K562 (cell line): ENCODE measurements at regions not wholly inside any gene's neighbourhood (a gene's known extent, or its start where the extent isn't known, plus 50 kb on each side); places are given as distances from the start of the nearest gene placed in this dataset.

Experiments used
- ATAC-seq: fragments of 200-7000 bp; cut with Tn5 transposase; 3 replicates; pipeline ENCODE4 v1.9.1; 2020; ENCODE audit warnings: moderate library complexity
- BruUV-seq: library from RNA; stranded (reverse); fragments of 400-500 nt; replicated peaks from 2 replicates; lab custom pipeline; 2021; lab: Mats Ljungman, UMichigan
- CTCF ChIA-PET: fragments of 300-600 bp; formaldehyde crosslinking; extraction: SDS; loops from one replicate; lab custom pipeline; 2021; ENCODE audit warnings: low intra/inter-chr PET ratio; lab: Yijun Ruan, JAX
- POLR2A ChIA-PET: fragments of 300-600, 350-650 bp; sonication (Branson Sonifier 250); formaldehyde crosslinking; extraction: SDS; loops from one replicate; lab custom pipeline; 2021; ENCODE audit warnings: antibody characterized with exemption, inconsistent platforms; lab: Yijun Ruan, JAX
- DNase-seq, 4 experiments: peaks; one replicate each; pipeline versions ENCODE4 v3.0.0 to v3.0.0-alpha.2; 2011 to 2018; ENCODE audit warnings: low spot score in 3 of 4, mixed read lengths in 3 of 4; ENCODE audit errors: extremely low read depth in 1 of 4
- FAIRE-seq: peaks from 2 replicates; lab custom pipeline; 2011; peaks lifted over from hg19 to GRCh38; lab: Jason Lieb, UNC
- H2AFZ ChIP-seq: 2 replicates; pipeline ENCODE4 v1.6.0; 2011; ENCODE audit warnings: low read depth, low read length, control low read depth, inconsistent platforms
- H3K27ac ChIP-seq: fragments of 200-600 bp; 3 replicates; pipeline ENCODE4 v1.8.0; 2011; ENCODE audit warnings: low read depth, mild to moderate bottlenecking, control low read depth, inconsistent platforms, low read length, moderate library complexity, mixed read lengths; ENCODE audit errors: extremely low read depth
- H3K27me3 ChIP-seq, 2 experiments: fragments of 300-600 bp in 1 of 2; 2 replicates in 1 of 2; 3 replicates in 1 of 2; pipeline versions ENCODE4 v1.6.0 to v1.8.0; 2011; ENCODE audit warnings: inconsistent platforms in 2 of 2, low read length in 2 of 2, mild to moderate bottlenecking in 1 of 2, mixed read lengths in 1 of 2, moderate library complexity in 1 of 2; ENCODE audit not compliant: control insufficient read depth in 2 of 2, insufficient read depth in 2 of 2
- H3K36me3 ChIP-seq: fragments of 300-600 bp; 3 replicates; pipeline ENCODE4 v1.8.0; 2011; ENCODE audit warnings: mild to moderate bottlenecking, low read length, inconsistent platforms; ENCODE audit not compliant: control insufficient read depth, insufficient read depth
- H3K4me1 ChIP-seq, 2 experiments: fragments of 200-600 bp in 1 of 2; replicated peaks in 1 of 2; 2 replicates in 1 of 2; 3 replicates in 1 of 2; pipeline versions ENCODE4 v1.5.1 to v1.8.0; 2011; ENCODE audit warnings: inconsistent platforms in 2 of 2, low read length in 2 of 2, mild to moderate bottlenecking in 1 of 2, mixed read lengths in 1 of 2, moderate library complexity in 1 of 2; ENCODE audit not compliant: control insufficient read depth in 2 of 2, insufficient read depth in 2 of 2
- H3K4me2 ChIP-seq: 2 replicates; pipeline ENCODE4 v1.6.1; 2011; ENCODE audit warnings: low read length, control low read depth, inconsistent platforms, mixed read lengths; ENCODE audit not compliant: insufficient read depth
- H3K4me3 ChIP-seq: fragments of 200-600 bp; sonication (generic), shearing (Covaris generic); 2 replicates; pipeline ENCODE4 v1.5.1; 2016; ENCODE audit warnings: control low read depth, inconsistent platforms
- H3K79me2 ChIP-seq: fragments of 200-600 bp; 3 replicates; pipeline ENCODE4 v1.8.0; 2011; ENCODE audit warnings: low read length, inconsistent platforms; ENCODE audit not compliant: control insufficient read depth, insufficient read depth
- H3K9ac ChIP-seq, 2 experiments: 2 replicates each; pipeline versions ENCODE4 v1.6.0 to v1.6.1; 2011; ENCODE audit warnings: low read depth in 2 of 2, low read length in 2 of 2, control low read depth in 1 of 2, inconsistent platforms in 1 of 2, mild to moderate bottlenecking in 1 of 2, mixed read lengths in 1 of 2; ENCODE audit not compliant: insufficient read depth in 1 of 2
- H3K9me1 ChIP-seq: one replicate; pipeline ENCODE4 v1.6.0; 2011; ENCODE audit warnings: inconsistent platforms, mild to moderate bottlenecking, low read length, moderate library complexity; ENCODE audit not compliant: control insufficient read depth, insufficient read depth
- H3K9me3 ChIP-seq: replicated peaks from 2 replicates; pipeline ENCODE4 v1.5.1; 2011; ENCODE audit warnings: low read depth, low read length, inconsistent platforms; ENCODE audit not compliant: control insufficient read depth, insufficient read depth
- H4K20me1 ChIP-seq: replicated peaks from 2 replicates; pipeline ENCODE4 v1.6.1; 2011; ENCODE audit warnings: low read length, inconsistent platforms, mixed read lengths; ENCODE audit not compliant: control insufficient read depth, insufficient read depth
- MTF1 ChIP-seq: fragments of 250-450 bp; sonication (Bioruptor Pico); IDR thresholded peaks from 2 replicates; pipeline ENCODE4 v1.9.0; 2021; ENCODE audit warnings: moderate library complexity, mild to moderate bottlenecking, inconsistent platforms, borderline replicate concordance
- NCOA4 ChIP-seq: fragments of 450-650 bp; IDR thresholded peaks from 2 replicates; pipeline ENCODE4 v1.6.1; 2018; ENCODE audit warnings: mild to moderate bottlenecking; ENCODE audit not compliant: partially characterized antibody
- PHF8 ChIP-seq: fragments of 200-600 bp; sonication (generic); IDR thresholded peaks from 2 replicates; pipeline ENCODE4 v1.6.1; 2012; ENCODE audit warnings: mixed run types, mild to moderate bottlenecking, inconsistent platforms, low read length, moderate library complexity, borderline replicate concordance
- SREBF2 ChIP-seq: sonication (generic); formaldehyde crosslinking; IDR thresholded peaks from 2 replicates; pipeline ENCODE4 v1.4.0; 2020; ENCODE audit warnings: mild to moderate bottlenecking, missing genetic modification reagents
- TCF7 ChIP-seq: sonication (generic); IDR thresholded peaks from 2 replicates; pipeline ENCODE4 v1.6.1; 2016; ENCODE audit warnings: antibody characterized with exemption, borderline replicate concordance
- ZNF197 ChIP-seq: fragments of 200-800 bp; sonication (Bioruptor generic); IDR thresholded peaks from 2 replicates; pipeline ENCODE4 v1.6.1; 2016; ENCODE audit warnings: low read depth, missing genetic modification characterization, missing compliant biosample characterization
- ZNF707 ChIP-seq: fragments of 250-450 bp; sonication (Bioruptor Pico); conservative IDR thresholded peaks from 2 replicates; pipeline ENCODE4 v1.8.0; 2022; ENCODE audit warnings: inconsistent platforms, mild to moderate bottlenecking, moderate library complexity
- WGBS: fragments of 100-300 bp; shearing (Covaris generic); methylation state at CpG from one replicate; pipeline ENCODE4 v1.1.6; 2016; ENCODE audit warnings: low coverage, mixed read lengths; ENCODE audit not compliant: insufficient coverage; ENCODE audit errors: missing lambda C conversion rate; 5-methylcytosine and 5-hydroxymethylcytosine counted together
- in situ Hi-C: fragments of 300-500 bp; cut with MboI; formaldehyde crosslinking; loops from 4 replicates; pipeline ENCODE4 v1.15.0; 2018; ENCODE audit warnings: inconsistent platforms, mixed read lengths
- intact Hi-C: fragments of 100-400 bp; cut with micrococcal nuclease; formaldehyde crosslinking; loops from 2 replicates; pipeline ENCODE4 v1.14.2; 2022
- TF ChIP-seq, protein P1 (sequence below), 2 experiments: fragments of 450-650 bp in 1 of 2; sonication (generic) in 1 of 2; formaldehyde crosslinking; conservative IDR thresholded peaks; 2 replicates each; pipeline versions ENCODE4 v1.4.0 to v1.8.1; 2020 to 2022; ENCODE audit warnings: mild to moderate bottlenecking in 1 of 2, missing genetic modification reagents in 1 of 2

DNA sequence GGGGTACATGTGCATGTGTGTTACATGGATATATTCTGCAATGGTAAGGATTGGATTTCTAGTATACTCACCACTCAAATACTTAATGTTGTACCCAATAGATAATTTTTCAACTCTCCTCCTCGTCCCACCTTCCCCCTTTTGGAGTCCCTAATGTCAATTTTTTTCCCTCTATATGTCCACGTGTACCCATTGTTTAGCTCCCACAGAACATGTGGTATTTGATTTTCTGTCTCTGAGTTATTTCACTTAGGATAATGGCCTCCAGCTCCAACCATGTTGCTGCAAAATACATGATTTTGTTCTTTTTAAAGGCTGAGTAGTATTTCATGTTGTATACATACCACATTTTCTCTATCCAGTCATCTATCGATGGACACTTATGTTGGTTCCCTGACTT, 97.2 kb upstream of the TMTC1 start:
- Histone ChIP-seq H3K9me3 (no peaks in the 10 kb centered on the region; the same call in 1 of the 2 replicates), H3K27me3 (no peaks in the 10 kb centered on the region), H3K4me2 (no peak overlapping the region), H3K4me3 (no peak overlapping the region), H3K4me1 (no peaks in the 10 kb centered on the region), H2AFZ (no peak overlapping the region), H3K9me1 (no peaks in the 10 kb centered on the region), H3K9ac (no peak overlapping the region), H3K27ac (no peak overlapping the region), H4K20me1 (no peaks in the 10 kb centered on the region), H3K79me2 (no peaks in the 10 kb centered on the region), H3K36me3 (no peaks in the 10 kb centered on the region)
- POLR2A ChIA-PET: no interaction called here
- ATAC-seq (no peak), DNase-seq (no peak), FAIRE-seq (no peak)
- BruUV-seq: no TSS peak
- CTCF ChIA-PET: no interaction called here
- intact Hi-C loops (no loop called here), in situ Hi-C loops (no loop called here)
- 5% methylated on average over 3 of the region's 3 CpGs for WGBS
- no peak for TF ChIP-seq NCOA4
- no peak for TF ChIP-seq ZNF707 (CRISPR knock-in tag)
- no peak for TF ChIP-seq PHF8
- no peak for TF ChIP-seq TCF7
- TF ChIP-seq SREBF2 (CRISPR knock-in tag): no peak
- TF ChIP-seq, protein P1, sequence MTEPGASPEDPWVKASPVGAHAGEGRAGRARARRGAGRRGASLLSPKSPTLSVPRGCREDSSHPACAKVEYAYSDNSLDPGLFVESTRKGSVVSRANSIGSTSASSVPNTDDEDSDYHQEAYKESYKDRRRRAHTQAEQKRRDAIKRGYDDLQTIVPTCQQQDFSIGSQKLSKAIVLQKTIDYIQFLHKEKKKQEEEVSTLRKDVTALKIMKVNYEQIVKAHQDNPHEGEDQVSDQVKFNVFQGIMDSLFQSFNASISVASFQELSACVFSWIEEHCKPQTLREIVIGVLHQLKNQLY (CRISPR knock-in tag; conservative IDR thresholded peaks at IDR 0.05): no peak
- TF ChIP-seq ZNF197: no peak
- no peak for TF ChIP-seq MTF1 (CRISPR knock-in tag)
